ENCODE measurements at regions not wholly inside any gene's neighbourhood (a gene's known extent, or its start where the extent isn't known, plus 50 kb on each side); places are given as distances from the start of the nearest gene placed in this dataset.

- TF ChIP-seq SP1 (IDR thresholded peaks at IDR 0.05) (no peak), FOXA2 (IDR thresholded peaks at IDR 0.05) (no peak), TAF1 (conservative IDR thresholded peaks at IDR 0.05) (no peak), HNF4A (conservative IDR thresholded peaks at IDR 0.05) (no peak), RAD21 (IDR thresholded peaks at IDR 0.05) (no peak), YY1 (IDR thresholded peaks at IDR 0.05) (no peak), MAX (IDR thresholded peaks at IDR 0.05) (no peak), ATF3 (IDR thresholded peaks at IDR 0.05) (no peak)
Observed at GRCh38 chr7:45410893-45411292, 163.3 kb upstream of the ADCY1 start (continued).

GRCh38 chr7:45413419-45413818 lies 160.7 kb upstream of the ADCY1 start:
- Histone ChIP-seq H3K4me1 (ENCODE audit: control insufficient read depth in 4 of 4, insufficient read depth in 4 of 4, low read length in 3 of 4) (no peaks in the 10 kb centered on the region), H3K9me3 (ENCODE audit: control insufficient read depth in 4 of 4, low read length in 3 of 4) (peaks cover 0 to 5% (median 2%) of the 10 kb centered on the region in 4 donors), H3K27ac (ENCODE audit: low read depth in 1 of 2, low read length in 2 of 2) (no peak overlapping the region), H3K27me3 (ENCODE audit: control insufficient read depth in 4 of 4, insufficient read depth in 4 of 4, low read length in 3 of 4) (no peaks in the 10 kb centered on the region), H3K4me3 (ENCODE audit: low read depth in 1 of 3, low read length in 3 of 3) (no peak overlapping the region), H3K9ac (ENCODE audit: low read depth in 1 of 2, low read length in 2 of 2) (no peak overlapping the region), H3K36me3 (ENCODE audit: control insufficient read depth in 4 of 4, insufficient read depth in 3 of 4, low read depth in 1 of 4, low read length in 3 of 4) (no peaks in the 10 kb centered on the region)
- no peak for TF ChIP-seq HNF4G (IDR thresholded peaks at IDR 0.05)
- no peak for TF ChIP-seq JUND (IDR thresholded peaks at IDR 0.05)
- TF ChIP-seq NR2F2 (IDR thresholded peaks at IDR 0.05): no peak
- TF ChIP-seq EGR1 (IDR thresholded peaks at IDR 0.05; ENCODE audit: low read depth in 2 of 2): no peak
- TF ChIP-seq MAX (IDR thresholded peaks at IDR 0.05): no peak
- no peak for TF ChIP-seq FOXA1 (IDR thresholded peaks at IDR 0.05)
- TF ChIP-seq TAF1 (conservative IDR thresholded peaks at IDR 0.05): no peak
- no peak for TF ChIP-seq CTCF (IDR thresholded peaks at IDR 0.05; ENCODE audit: low read depth, low read length, missing input control)
- no peak for TF ChIP-seq GABPA (IDR thresholded peaks at IDR 0.05 in 1 of 2, conservative IDR thresholded peaks at IDR 0.05 in 1 of 2)
- 89% methylated on average over 3 of the region's 3 CpGs for WGBS
- no peak for DNase-seq (ENCODE audit: low spot score)

GRCh38 chr7:45414226-45414625 lies 159.9 kb upstream of the ADCY1 start:
- Histone ChIP-seq H3K27me3 (ENCODE audit: control insufficient read depth in 4 of 4, insufficient read depth in 4 of 4, low read length in 3 of 4) (peaks cover 0 to under 1% (median 0%) of the 10 kb centered on the region in 4 donors), H3K9ac (ENCODE audit: low read depth in 1 of 2, low read length in 2 of 2) (no peak overlapping the region), H3K4me3 (ENCODE audit: low read depth in 1 of 3, low read length in 3 of 3) (no peak overlapping the region), H3K9me3 (ENCODE audit: control insufficient read depth in 4 of 4, low read length in 3 of 4) (peaks cover 0 to 5% (median 2%) of the 10 kb centered on the region in 4 donors), H3K4me1 (ENCODE audit: control insufficient read depth in 4 of 4, insufficient read depth in 4 of 4, low read length in 3 of 4) (no peaks in the 10 kb centered on the region), H3K36me3 (ENCODE audit: control insufficient read depth in 4 of 4, insufficient read depth in 3 of 4, low read depth in 1 of 4, low read length in 3 of 4) (no peaks in the 10 kb centered on the region), H3K27ac (ENCODE audit: low read depth in 1 of 2, low read length in 2 of 2) (no peak overlapping the region)
- no peak for DNase-seq (ENCODE audit: low spot score)
- 85% methylated on average over 4 of the region's 4 CpGs for WGBS
- TF ChIP-seq EGR1 (IDR thresholded peaks at IDR 0.05; ENCODE audit: low read depth in 2 of 2) (no peak), NR2F2 (IDR thresholded peaks at IDR 0.05) (no peak), RXRA (IDR thresholded peaks at IDR 0.05) (no peak), FOXA2 (IDR thresholded peaks at IDR 0.05) (no peak), TAF1 (conservative IDR thresholded peaks at IDR 0.05) (no peak), JUND (IDR thresholded peaks at IDR 0.05) (no peak), YY1 (IDR thresholded peaks at IDR 0.05) (no peak), RAD21 (IDR thresholded peaks at IDR 0.05) (no peak), ATF3 (IDR thresholded peaks at IDR 0.05) (no peak), ZBTB33 (IDR thresholded peaks at IDR 0.05) (no peak), CTCF (IDR thresholded peaks at IDR 0.05; ENCODE audit: low read depth, low read length, missing input control) (no peak), MAX (IDR thresholded peaks at IDR 0.05) (no peak), REST (IDR thresholded peaks at IDR 0.05) (no peak), HNF4A (conservative IDR thresholded peaks at IDR 0.05) (no peak), GABPA (IDR thresholded peaks at IDR 0.05 in 1 of 2, conservative IDR thresholded peaks at IDR 0.05 in 1 of 2) (no peak), HNF4G (IDR thresholded peaks at IDR 0.05) (no peak), SP1 (IDR thresholded peaks at IDR 0.05) (no peak), FOXA1 (IDR thresholded peaks at IDR 0.05) (no peak)
